SK-N-SH (cell line): ENCODE measurements at regions not wholly inside any gene's neighbourhood (a gene's known extent, or its start where the extent isn't known, plus 50 kb on each side); places are given as distances from the start of the nearest gene placed in this dataset.

Experiments
- CTCF ChIA-PET: fragments of 300-600, 350-600 bp; formaldehyde crosslinking; extraction: SDS; loops from one replicate; lab custom pipeline; 2021; lab: Yijun Ruan, JAX
- POLR2A ChIA-PET: fragments of 350-600 bp; sonication (Branson Sonifier 250); formaldehyde crosslinking; extraction: SDS; loops from one replicate; lab custom pipeline; 2020; ENCODE audit warnings: antibody characterized with exemption, inconsistent platforms; lab: Yijun Ruan, JAX
- DNase-seq: peaks from one replicate; pipeline ENCODE4 v3.0.0; 2012
- H2AFZ ChIP-seq: fragments of 200-600 bp; sonication (generic); 2 replicates; pipeline ENCODE4 v1.8.1; 2016; ENCODE audit warnings: antibody characterized with exemption, mild to moderate bottlenecking, low read depth
- H3F3A ChIP-seq: fragments of 200-600 bp; sonication (generic); replicated peaks from 2 replicates; pipeline ENCODE3; 2016; ENCODE audit warnings: antibody characterized with exemption, mild to moderate bottlenecking; ENCODE audit not compliant: insufficient read depth
- H3K27ac ChIP-seq, 2 experiments: fragments of 200-500 bp in 1 of 2; fragments of 200-600 bp in 1 of 2; sonication (Bioruptor generic) in 1 of 2; sonication (generic), shearing (Covaris generic) in 1 of 2; 2 replicates each; pipeline versions ENCODE4 v1.5.1 to v1.6.1; 2014 to 2016; ENCODE audit warnings: low read depth in 2 of 2, inconsistent platforms in 1 of 2, low read length in 1 of 2, mild to moderate bottlenecking in 1 of 2, mixed read lengths in 1 of 2
- H3K27me3 ChIP-seq: fragments of 200-600 bp; sonication (generic), shearing (Covaris generic); 2 replicates; pipeline ENCODE4 v1.6.1; 2016; ENCODE audit warnings: mixed run types; ENCODE audit not compliant: insufficient read depth
- H3K36me3 ChIP-seq, 2 experiments: fragments of 200-500 bp in 1 of 2; fragments of 200-600 bp in 1 of 2; sonication (Bioruptor generic) in 1 of 2; sonication (generic) in 1 of 2; replicated peaks in 1 of 2; 2 replicates each; pipeline versions ENCODE3 to v1.5.1; 2014 to 2016; ENCODE audit warnings: low read length in 1 of 2, mild to moderate bottlenecking in 1 of 2; ENCODE audit not compliant: insufficient read depth in 2 of 2, control insufficient read depth in 1 of 2
- H3K4me1 ChIP-seq, 2 experiments: fragments of 200-500 bp in 1 of 2; fragments of 200-600 bp in 1 of 2; sonication (Bioruptor generic) in 1 of 2; sonication (generic), shearing (Covaris generic) in 1 of 2; 2 replicates each; pipeline versions ENCODE4 v1.5.1 to v1.6.1; 2014 to 2016; ENCODE audit warnings: low read depth in 1 of 2, low read length in 1 of 2, mixed run types in 1 of 2; ENCODE audit not compliant: insufficient read depth in 2 of 2, control insufficient read depth in 1 of 2
- H3K4me2 ChIP-seq: fragments of 200-600 bp; sonication (generic), shearing (Covaris generic); 2 replicates; pipeline ENCODE4 v1.6.1; 2017; ENCODE audit warnings: mixed run types
- H3K4me3 ChIP-seq, 2 experiments: fragments of 200-500 bp in 1 of 2; fragments of 200-600 bp in 1 of 2; sonication (Bioruptor generic) in 1 of 2; sonication (generic), shearing (Covaris generic) in 1 of 2; 2 replicates each; pipeline versions ENCODE4 v1.5.1 to v1.8.1; 2014 to 2016; ENCODE audit warnings: low read depth in 2 of 2, inconsistent platforms in 1 of 2, low read length in 1 of 2, mild to moderate bottlenecking in 1 of 2, mixed read lengths in 1 of 2, moderate library complexity in 1 of 2
- H3K79me2 ChIP-seq: fragments of 200-600 bp; sonication (generic); 2 replicates; pipeline ENCODE4 v1.8.1; 2017; ENCODE audit warnings: mild to moderate bottlenecking; ENCODE audit not compliant: insufficient read depth
- H3K9ac ChIP-seq: fragments of 200-600 bp; sonication (generic); 2 replicates; pipeline ENCODE4 v1.6.1; 2017; ENCODE audit warnings: mixed run types
- H3K9me2 ChIP-seq: fragments of 200-600 bp; sonication (generic); 2 replicates; pipeline ENCODE4 v1.6.1; 2017; ENCODE audit warnings: mixed run types
- H3K9me3 ChIP-seq: fragments of 200-600 bp; sonication (generic); 2 replicates; pipeline ENCODE4 v1.6.1; 2017; ENCODE audit warnings: mixed run types, mild to moderate bottlenecking, moderate library complexity
- H4K20me1 ChIP-seq: fragments of 200-600 bp; sonication (generic); 2 replicates; pipeline ENCODE4 v1.6.1; 2017; ENCODE audit warnings: mild to moderate bottlenecking, mixed run types; ENCODE audit not compliant: insufficient read depth
- CHD2 ChIP-seq: fragments of 150-350 bp; IDR thresholded peaks from 2 replicates; pipeline ENCODE4 v1.6.1; 2018; ENCODE audit warnings: low read length; ENCODE audit not compliant: partially characterized antibody
- EP300 ChIP-seq, 2 experiments: IDR thresholded peaks; 2 replicates each; pipeline versions ENCODE4 v1.4.0 to v1.6.1; 2012; ENCODE audit warnings: borderline replicate concordance in 1 of 2, low read depth in 1 of 2, low read length in 1 of 2
- EZH2phosphoT487 ChIP-seq: fragments of 200-600 bp; sonication (generic); IDR thresholded peaks from 2 replicates; pipeline ENCODE4 v1.6.1; 2017; ENCODE audit warnings: low read depth, mixed run types, mild to moderate bottlenecking, antibody characterized with exemption, moderate library complexity, borderline replicate concordance
- FOXJ3 ChIP-seq: sonication (generic); formaldehyde crosslinking; IDR thresholded peaks from 2 replicates; pipeline ENCODE4 v1.5.1; 2020; ENCODE audit warnings: mild to moderate bottlenecking, missing genetic modification reagents
- FOXM1 ChIP-seq: IDR thresholded peaks from 2 replicates; pipeline ENCODE4 v1.4.0; 2012; ENCODE audit warnings: low read depth, mild to moderate bottlenecking
- IRF3 ChIP-seq: fragments of 150-350 bp; IDR thresholded peaks from 2 replicates; pipeline ENCODE4 v1.6.1; 2016; ENCODE audit warnings: mild to moderate bottlenecking, low read depth, low read length
- JUND ChIP-seq: IDR thresholded peaks from 2 replicates; pipeline ENCODE4 v1.4.0; 2012
- MEF2A ChIP-seq: IDR thresholded peaks from 2 replicates; pipeline ENCODE4 v1.4.0; 2012; ENCODE audit warnings: low read depth, borderline replicate concordance
- MXI1 ChIP-seq: IDR thresholded peaks from 2 replicates; pipeline ENCODE4 v1.6.1; 2012; ENCODE audit warnings: mild to moderate bottlenecking, low read depth, low read length, improper control_type of control experiment
- NFIC ChIP-seq: IDR thresholded peaks from 2 replicates; pipeline ENCODE4 v1.4.0; 2012; ENCODE audit warnings: borderline replicate concordance
- POLR2AphosphoS5 ChIP-seq: IDR thresholded peaks from 2 replicates; pipeline ENCODE4 v1.6.1; 2012; ENCODE audit warnings: low read depth, low read length
- REST ChIP-seq: IDR thresholded peaks from 2 replicates; pipeline ENCODE4 v1.6.1; 2012; ENCODE audit warnings: mild to moderate bottlenecking, low read depth, low read length, moderate library complexity
- RXRA ChIP-seq: IDR thresholded peaks from 2 replicates; pipeline ENCODE4 v1.4.0; 2012; ENCODE audit warnings: low read depth, mild to moderate bottlenecking, borderline replicate concordance
- TAF1 ChIP-seq: IDR thresholded peaks from 2 replicates; pipeline ENCODE4 v1.6.1; 2012; ENCODE audit warnings: low read depth, mild to moderate bottlenecking, low read length, moderate library complexity, borderline replicate concordance
- TCF12 ChIP-seq: IDR thresholded peaks from 2 replicates; pipeline ENCODE4 v1.4.0; 2012
- TEAD4 ChIP-seq: IDR thresholded peaks from 2 replicates; pipeline ENCODE4 v1.4.0; 2012; ENCODE audit warnings: mild to moderate bottlenecking, borderline replicate concordance; ENCODE audit not compliant: insufficient read depth
- USF1 ChIP-seq: IDR thresholded peaks from 2 replicates; pipeline ENCODE4 v1.4.0; 2012; ENCODE audit warnings: low read depth, borderline replicate concordance
- USF2 ChIP-seq: fragments of 150-350 bp; IDR thresholded peaks from 2 replicates; pipeline ENCODE4 v1.6.1; 2017; ENCODE audit warnings: antibody characterized with exemption, low read length, low read depth, borderline replicate concordance
- YY1 ChIP-seq: IDR thresholded peaks from 2 replicates; pipeline ENCODE4 v1.4.0; 2012; ENCODE audit warnings: low read depth, mild to moderate bottlenecking
- ZBTB33 ChIP-seq: IDR thresholded peaks from 2 replicates; pipeline ENCODE4 v1.4.0; 2012; ENCODE audit warnings: low read depth, borderline replicate concordance
- WGBS: methylation state at CpG from one replicate; pipeline ENCODE4 v1.1.6; 2017; ENCODE audit warnings: low lambda C conversion rate; 5-methylcytosine and 5-hydroxymethylcytosine counted together

GRCh38 chr12:30517320-30517719 is 178.3 kb downstream of the IPO8 start:
- Histone ChIP-seq H3K27me3 (no peaks in the 10 kb centered on the region), H3K9me3 (no peaks in the 10 kb centered on the region), H3K36me3 (no peaks in the 10 kb centered on the region), H3K4me2 (no peak overlapping the region), H3F3A (no peaks in the 10 kb centered on the region), H3K9me2 (no peaks in the 10 kb centered on the region), H3K79me2 (no peaks in the 10 kb centered on the region), H3K9ac (no peak overlapping the region), H2AFZ (no peak overlapping the region), H3K4me3 (no peak overlapping the region), H4K20me1 (no peaks in the 10 kb centered on the region), H3K4me1 (no peaks in the 10 kb centered on the region; a peak in 1 of 4 replicates), H3K27ac (no peak overlapping the region)
- no peak for DNase-seq
- 87% methylated on average over 1 of the region's 1 CpG for WGBS
- POLR2A ChIA-PET, result no interaction called here
- CTCF ChIA-PET, result interaction anchor here (1.5 kb wide), 1 partner anchor 999 kb away, joined by 5 read pairs; no protein-coding TSS in a partner anchor
- TF ChIP-seq POLR2AphosphoS5 (no peak), EZH2phosphoT487 (no peak), TAF1 (no peak), EP300 (IDR thresholded peaks at IDR 0.05; ENCODE audit: borderline replicate concordance in 1 of 2, low read depth in 1 of 2, low read length in 1 of 2) (no peak), USF1 (no peak), TEAD4 (no peak), MEF2A (no peak), FOXM1 (no peak), JUND (no peak), REST (no peak), CHD2 (no peak), MXI1 (no peak), FOXJ3 (CRISPR knock-in tag) (no peak), RXRA (no peak), NFIC (no peak), ZBTB33 (no peak), USF2 (no peak), TCF12 (no peak), YY1 (no peak), IRF3 (no peak)
